Chondrocyte (in vitro differentiated cells): ENCODE measurements at regions not wholly inside any gene's neighbourhood (a gene's known extent, or its start where the extent isn't known, plus 50 kb on each side); places are given as distances from the start of the nearest gene placed in this dataset.

ENCODE experiments used
- DNase-seq: peaks from one replicate; pipeline ENCODE4 v3.0.0; 2021; ENCODE audit warnings: mixed read lengths, low spot score
- H3K27ac Mint-ChIP-seq: one replicate; pipeline ENCODE4 v1.8.0; 2021; ENCODE audit warnings: mild to moderate bottlenecking, moderate library complexity, mixed read lengths; ENCODE audit not compliant: unreplicated experiment
- H3K27me3 Mint-ChIP-seq: 2 replicates; pipeline ENCODE4 v1.8.0; 2021; ENCODE audit warnings: low read depth, mixed read lengths
- H3K36me3 Mint-ChIP-seq: 2 replicates; pipeline ENCODE4 v1.8.0; 2021; ENCODE audit warnings: low read depth, mixed read lengths
- H3K4me1 Mint-ChIP-seq: 2 replicates; pipeline ENCODE4 v1.8.0; 2021; ENCODE audit warnings: low read depth, mild to moderate bottlenecking, mixed read lengths
- H3K4me3 Mint-ChIP-seq: one replicate; pipeline ENCODE4 v1.8.0; 2021; ENCODE audit warnings: mild to moderate bottlenecking, moderate library complexity, mixed read lengths; ENCODE audit not compliant: unreplicated experiment
- H3K9me3 Mint-ChIP-seq: 2 replicates; pipeline ENCODE4 v1.8.0; 2021; ENCODE audit warnings: low read depth, mixed read lengths
- CTCF ChIP-seq: fragments of 200-600 bp; sonication (generic); IDR thresholded peaks from 2 replicates; pipeline ENCODE4 v1.5.0; 2021; ENCODE audit warnings: antibody characterized with exemption, mild to moderate bottlenecking, moderate library complexity

- DNase-seq = no peak
- H3K27ac Mint-ChIP-seq = no peak overlapping the region
- H3K9me3 Mint-ChIP-seq = peaks cover 19% of the 10 kb centered on the region
- no peak for TF ChIP-seq CTCF
- H3K4me3 Mint-ChIP-seq = no peak overlapping the region
- H3K36me3 Mint-ChIP-seq = peaks cover 2% of the 10 kb centered on the region
- no peaks in the 10 kb centered on the region for H3K4me1 Mint-ChIP-seq
- no peaks in the 10 kb centered on the region for H3K27me3 Mint-ChIP-seq
Observed at GRCh38 chr4:28259951-28260350, 1399.3 kb downstream of the STIM2 start.

- Mint-ChIP-seq H3K9me3 (peaks cover 9% of the 10 kb centered on the region), H3K4me3 (no peak overlapping the region), H3K4me1 (no peaks in the 10 kb centered on the region), H3K36me3 (no peaks in the 10 kb centered on the region), H3K27ac (no peak overlapping the region), H3K27me3 (no peaks in the 10 kb centered on the region)
- no peak for DNase-seq
- no peak for TF ChIP-seq CTCF
Observed at GRCh38 chr4:28267166-28267565, 1406.5 kb downstream of the STIM2 start.

- H3K4me1 Mint-ChIP-seq = no peaks in the 10 kb centered on the region
Observed at GRCh38 chr4:28269426-28269825, 1408.8 kb downstream of the STIM2 start.

GRCh38 chr4:28277931-28278330 is 1417.3 kb downstream of the STIM2 start:
- Mint-ChIP-seq H3K4me1 (peaks cover 13% of the 10 kb centered on the region), H3K27me3 (no peaks in the 10 kb centered on the region), H3K27ac (no peak overlapping the region), H3K36me3 (peaks cover 6% of the 10 kb centered on the region), H3K4me3 (no peak overlapping the region), H3K9me3 (peaks cover 14% of the 10 kb centered on the region)
- no peak for TF ChIP-seq CTCF
- no peak for DNase-seq

More at GRCh38 chr4:28269426-28269825, 1408.8 kb downstream of the STIM2 start:
- Mint-ChIP-seq H3K27ac (no peak overlapping the region), H3K4me3 (no peak overlapping the region), H3K36me3 (no peaks in the 10 kb centered on the region), H3K27me3 (no peaks in the 10 kb centered on the region), H3K9me3 (peaks cover 4% of the 10 kb centered on the region)
- DNase-seq = no peak
- TF ChIP-seq CTCF = no peak

GRCh38 chr4:28278676-28279075 is 1418.0 kb downstream of the STIM2 start:
- H3K36me3 Mint-ChIP-seq = peaks cover 8% of the 10 kb centered on the region
- H3K27ac Mint-ChIP-seq = no peak overlapping the region
- DNase-seq = no peak
- no peak for TF ChIP-seq CTCF
- H3K9me3 Mint-ChIP-seq = peaks cover 20% of the 10 kb centered on the region
- H3K27me3 Mint-ChIP-seq = no peaks in the 10 kb centered on the region
- H3K4me3 Mint-ChIP-seq = no peak overlapping the region
- peaks cover 13% of the 10 kb centered on the region for H3K4me1 Mint-ChIP-seq
